ENCODE measurements at regions not wholly inside any gene's neighbourhood (a gene's known extent, or its start where the extent isn't known, plus 50 kb on each side); places are given as distances from the start of the nearest gene placed in this dataset.
"Not testable (repeated sequence)": the region's sequence is repeated elsewhere in the genome, so short reads cannot be mapped to it uniquely, and the experiment has no call there.

DNA sequence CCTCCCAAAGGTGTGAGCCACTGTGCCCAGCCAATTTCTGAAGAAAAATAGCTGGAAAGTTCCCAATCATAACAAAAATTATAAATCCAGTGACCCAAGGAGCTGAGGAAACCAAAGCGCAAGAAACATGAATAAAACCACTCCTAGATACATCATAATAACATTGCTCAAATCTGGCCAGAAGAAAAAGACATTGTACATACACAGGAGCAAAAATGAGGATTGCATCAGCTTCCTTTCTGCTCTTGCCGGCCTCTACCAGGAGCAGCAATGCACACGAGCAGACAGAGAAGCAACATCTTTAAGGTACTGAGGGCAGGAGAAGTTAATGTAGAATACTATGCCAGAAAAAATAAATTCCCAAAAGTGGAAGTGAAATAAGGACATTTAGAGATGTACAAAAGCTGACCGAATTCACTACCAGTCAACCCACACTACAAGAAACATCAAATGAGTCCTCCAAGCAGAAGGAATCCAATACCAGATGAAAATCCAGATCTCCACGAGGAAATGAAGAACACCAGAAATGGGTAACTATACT is 127.0 kb upstream of the NBPF11 start:
- H3K4me3 ChIP-seq (replicated peaks in 1 of 3; ENCODE audit: insufficient read depth in 1 of 3, low read depth in 2 of 3, low read length in 3 of 3); H4K20me1 ChIP-seq (ENCODE audit: insufficient read depth, low read length); H3K4me1 ChIP-seq (ENCODE audit: insufficient read depth, low read length); H3K27me3 ChIP-seq (ENCODE audit: control insufficient read depth in 1 of 2, insufficient read depth in 2 of 2, low read length in 2 of 2); CTCF ChIA-PET (ENCODE audit: low intra/inter-chr PET ratio, low total read pairs); intact Hi-C loops (cut with micrococcal nuclease; ENCODE audit: unreplicated experiment); BruUV-seq (replicated peaks); H3K36me3 ChIP-seq (replicated peaks in 1 of 2; ENCODE audit: control insufficient read depth in 1 of 2, insufficient read depth in 2 of 2, low read length in 2 of 2); POLR2A ChIA-PET; DNase-seq (ENCODE audit: low spot score); ATAC-seq; H3K9ac ChIP-seq (ENCODE audit: insufficient read depth, low read depth, low read length); H3K27ac ChIP-seq (ENCODE audit: extremely low read length, insufficient read depth, low read length); H3K4me2 ChIP-seq (ENCODE audit: low read depth, low read length); H3K9me3 ChIP-seq (ENCODE audit: low read length); FAIRE-seq; H2AFZ ChIP-seq (ENCODE audit: low read length); in situ Hi-C loops (cut with HindIII; ENCODE audit: extremely low pct_ligation_motif_present, low pct_unique_long_range_greater_than_20kb); H3K79me2 ChIP-seq (ENCODE audit: insufficient read depth, low read length): not testable (repeated sequence)
- TF ChIP-seq, protein P1, sequence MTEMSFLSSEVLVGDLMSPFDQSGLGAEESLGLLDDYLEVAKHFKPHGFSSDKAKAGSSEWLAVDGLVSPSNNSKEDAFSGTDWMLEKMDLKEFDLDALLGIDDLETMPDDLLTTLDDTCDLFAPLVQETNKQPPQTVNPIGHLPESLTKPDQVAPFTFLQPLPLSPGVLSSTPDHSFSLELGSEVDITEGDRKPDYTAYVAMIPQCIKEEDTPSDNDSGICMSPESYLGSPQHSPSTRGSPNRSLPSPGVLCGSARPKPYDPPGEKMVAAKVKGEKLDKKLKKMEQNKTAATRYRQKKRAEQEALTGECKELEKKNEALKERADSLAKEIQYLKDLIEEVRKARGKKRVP (CRISPR knock-in tag; IDR thresholded peaks at IDR 0.05), result peak in 1 of 2 experiments; percentile 65; a peak in 1 of 4 replicates
- WGBS (ENCODE audit: low lambda C conversion rate), result 27% methylated on average over 5 of the region's 5 CpGs

DNA sequence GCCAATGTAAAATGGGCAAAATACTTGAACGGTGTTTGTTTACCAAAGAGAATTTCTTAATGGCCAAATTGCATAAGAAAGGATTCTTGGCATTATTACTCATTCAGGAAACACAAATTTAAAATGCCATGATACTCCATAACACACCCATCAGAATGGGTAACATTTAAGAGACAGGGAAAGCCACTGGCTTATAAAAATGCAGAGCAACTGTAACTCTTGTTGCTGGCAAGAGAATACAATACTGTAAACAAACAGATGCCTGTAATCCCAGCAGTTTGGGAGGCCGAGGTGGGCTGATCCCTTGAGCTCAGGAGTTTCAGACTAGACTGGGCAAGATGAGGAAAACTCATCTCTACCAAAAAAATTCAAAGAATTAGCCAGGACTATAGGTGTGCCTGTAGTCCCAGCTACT is 125.8 kb upstream of the NBPF11 start:
- H4K20me1 ChIP-seq (ENCODE audit: insufficient read depth, low read length); DNase-seq (ENCODE audit: low spot score); H3K79me2 ChIP-seq (ENCODE audit: insufficient read depth, low read length); FAIRE-seq; H3K27me3 ChIP-seq (ENCODE audit: control insufficient read depth in 1 of 2, insufficient read depth in 2 of 2, low read length in 2 of 2); intact Hi-C loops (cut with micrococcal nuclease; ENCODE audit: unreplicated experiment); POLR2A ChIA-PET; H3K9me3 ChIP-seq (ENCODE audit: low read length); H3K9ac ChIP-seq (ENCODE audit: insufficient read depth, low read depth, low read length); H3K4me1 ChIP-seq (ENCODE audit: insufficient read depth, low read length); CTCF ChIA-PET (ENCODE audit: low intra/inter-chr PET ratio, low total read pairs); in situ Hi-C loops (cut with HindIII; ENCODE audit: extremely low pct_ligation_motif_present, low pct_unique_long_range_greater_than_20kb); H3K4me2 ChIP-seq (ENCODE audit: low read depth, low read length); BruUV-seq (replicated peaks); H3K36me3 ChIP-seq (replicated peaks in 1 of 2; ENCODE audit: control insufficient read depth in 1 of 2, insufficient read depth in 2 of 2, low read length in 2 of 2); H3K4me3 ChIP-seq (replicated peaks in 1 of 3; ENCODE audit: insufficient read depth in 1 of 3, low read depth in 2 of 3, low read length in 3 of 3); ATAC-seq; H3K27ac ChIP-seq (ENCODE audit: extremely low read length, insufficient read depth, low read length); H2AFZ ChIP-seq (ENCODE audit: low read length): not testable (repeated sequence)
- 0% methylated on average over 2 of the region's 2 CpGs for whole genome bisulfite sequencing (ENCODE audit: low lambda C conversion rate)

DNA sequence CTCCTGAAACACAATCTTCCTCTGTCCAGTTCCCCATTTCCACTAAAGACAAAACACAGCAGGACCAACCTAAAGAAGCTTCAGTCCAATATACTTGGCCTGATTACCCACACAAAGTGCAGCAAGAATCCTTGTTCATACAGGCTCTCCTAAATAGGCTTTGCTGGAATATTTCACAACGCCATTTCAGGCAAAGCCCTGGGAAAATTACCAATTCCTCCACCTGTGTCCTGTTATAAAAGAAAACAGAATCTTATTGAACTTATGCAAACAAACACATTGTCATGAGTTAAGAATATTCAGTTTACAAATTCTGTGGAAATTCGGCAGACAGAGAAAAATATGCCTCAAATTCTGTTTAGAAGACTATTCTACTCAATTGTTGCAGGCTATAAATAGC is 115.0 kb upstream of the NBPF11 start:
- H4K20me1 ChIP-seq (ENCODE audit: insufficient read depth, low read length); H3K36me3 ChIP-seq (replicated peaks in 1 of 2; ENCODE audit: control insufficient read depth in 1 of 2, insufficient read depth in 2 of 2, low read length in 2 of 2); H3K9ac ChIP-seq (ENCODE audit: insufficient read depth, low read depth, low read length); in situ Hi-C loops (cut with HindIII; ENCODE audit: extremely low pct_ligation_motif_present, low pct_unique_long_range_greater_than_20kb); POLR2A ChIA-PET; FAIRE-seq; BruUV-seq (replicated peaks); H3K9me3 ChIP-seq (ENCODE audit: low read length); H2AFZ ChIP-seq (ENCODE audit: low read length); ATAC-seq; H3K79me2 ChIP-seq (ENCODE audit: insufficient read depth, low read length); H3K4me3 ChIP-seq (replicated peaks in 1 of 3; ENCODE audit: insufficient read depth in 1 of 3, low read depth in 2 of 3, low read length in 3 of 3); H3K27ac ChIP-seq (ENCODE audit: extremely low read length, insufficient read depth, low read length); H3K4me2 ChIP-seq (ENCODE audit: low read depth, low read length); CTCF ChIA-PET (ENCODE audit: low intra/inter-chr PET ratio, low total read pairs); H3K27me3 ChIP-seq (ENCODE audit: control insufficient read depth in 1 of 2, insufficient read depth in 2 of 2, low read length in 2 of 2); DNase-seq (ENCODE audit: low spot score); intact Hi-C loops (cut with micrococcal nuclease; ENCODE audit: unreplicated experiment): not testable (repeated sequence)
- peaks cover 12% of the 10 kb centered on the region for H3K4me1 ChIP-seq (ENCODE audit: insufficient read depth, low read length)
- 14% methylated on average over 2 of the region's 2 CpGs for WGBS (ENCODE audit: low lambda C conversion rate)
